PC-3 (cell line): ENCODE measurements at regions not wholly inside any gene's neighbourhood (a gene's known extent, or its start where the extent isn't known, plus 50 kb on each side); places are given as distances from the start of the nearest gene placed in this dataset.

Experiments
- ATAC-seq: fragments of 200-7000 bp; cut with Tn5 transposase; 2 replicates; pipeline ENCODE4 v1.9.1; 2020; ENCODE audit warnings: mild to moderate bottlenecking, moderate library complexity
- BruUV-seq: library from RNA; stranded (reverse); fragments of 400-500 nt; replicated peaks from 2 replicates; lab custom pipeline; 2021; lab: Mats Ljungman, UMichigan
- CTCF ChIA-PET: fragments of 300-600 bp; sonication (Branson Sonifier 250); formaldehyde crosslinking; loops from one replicate; lab custom pipeline; 2022; ENCODE audit warnings: antibody characterized with exemption; lab: Charles Lee
- POLR2A ChIA-PET: fragments of 300-600 bp; sonication (Branson Sonifier 250); formaldehyde crosslinking; loops from one replicate; lab custom pipeline; 2022; ENCODE audit warnings: antibody characterized with exemption; ENCODE audit not compliant: unreplicated experiment; lab: Charles Lee
- DNase-seq: peaks from one replicate; pipeline ENCODE4 v3.0.0-alpha.2; 2015
- H2AFZ ChIP-seq: fragments of 300-600 bp; sonication (generic); 2 replicates; pipeline ENCODE4 v1.6.0; 2016; ENCODE audit warnings: antibody characterized with exemption, low read length
- H3F3A ChIP-seq: fragments of 300-600 bp; sonication (generic); one replicate; pipeline ENCODE4 v1.6.0; 2017; ENCODE audit warnings: antibody characterized with exemption, low read length, control low read depth, mild to moderate bottlenecking; ENCODE audit not compliant: unreplicated experiment
- H3K27ac ChIP-seq: fragments of 300-600 bp; sonication (generic); 2 replicates; pipeline ENCODE4 v1.5.1; 2016; ENCODE audit warnings: mild to moderate bottlenecking, low read length
- H3K27me3 ChIP-seq: fragments of 300-600 bp; sonication (generic); 2 replicates; pipeline ENCODE4 v1.6.1; 2016; ENCODE audit warnings: low read length, mixed read lengths
- H3K36me3 ChIP-seq: fragments of 300-600 bp; sonication (generic); 2 replicates; pipeline ENCODE4 v1.6.1; 2016; ENCODE audit warnings: low read depth, mixed run types, low read length, mixed read lengths
- H3K4me1 ChIP-seq: fragments of 300-600 bp; sonication (generic); 2 replicates; pipeline ENCODE4 v1.5.1; 2016; ENCODE audit warnings: low read length; ENCODE audit not compliant: insufficient read depth
- H3K4me2 ChIP-seq: fragments of 300-600 bp; sonication (generic); 2 replicates; pipeline ENCODE4 v1.6.0; 2016; ENCODE audit warnings: low read length
- H3K4me3 ChIP-seq: fragments of 300-600 bp; sonication (generic); 2 replicates; pipeline ENCODE4 v1.5.1; 2016; ENCODE audit warnings: mild to moderate bottlenecking, low read length, mixed read lengths
- H3K79me2 ChIP-seq: fragments of 300-600 bp; sonication (generic); 2 replicates; pipeline ENCODE4 v1.6.1; 2017; ENCODE audit warnings: low read length, mixed read lengths
- H3K9ac ChIP-seq: fragments of 300-600 bp; sonication (generic); 2 replicates; pipeline ENCODE4 v1.6.0; 2016; ENCODE audit warnings: mild to moderate bottlenecking, low read length
- H3K9me2 ChIP-seq: fragments of 300-600 bp; sonication (generic); replicated peaks from 2 replicates; pipeline ENCODE4 v1.6.1; 2016; ENCODE audit warnings: mixed run types, low read length, mixed read lengths
- H3K9me3 ChIP-seq: fragments of 300-600 bp; sonication (generic); 2 replicates; pipeline ENCODE4 v1.6.1; 2016; ENCODE audit warnings: low read length, mixed read lengths
- H4K20me1 ChIP-seq: fragments of 300-600 bp; sonication (generic); 2 replicates; pipeline ENCODE4 v1.6.1; 2016; ENCODE audit warnings: low read length, mixed read lengths
- CTCF ChIP-seq: fragments of 300-600 bp; sonication (generic); conservative IDR thresholded peaks from 2 replicates; pipeline ENCODE4 v1.5.1; 2017; ENCODE audit warnings: antibody characterized with exemption, low read depth, mild to moderate bottlenecking, low read length
- EZH2 ChIP-seq: fragments of 300-600 bp; sonication (generic); IDR thresholded peaks from one replicate; pipeline ENCODE4 v1.6.1; 2017; ENCODE audit warnings: antibody characterized with exemption, mild to moderate bottlenecking, low read length; ENCODE audit not compliant: unreplicated experiment
- EZH2phosphoT487 ChIP-seq: fragments of 300-600 bp; sonication (generic); IDR thresholded peaks from 2 replicates; pipeline ENCODE4 v1.6.1; 2018; ENCODE audit warnings: mild to moderate bottlenecking, antibody characterized with exemption, low read length, borderline replicate concordance
- intact Hi-C: fragments of 100-400 bp; cut with micrococcal nuclease; formaldehyde crosslinking; loops from 2 replicates; pipeline ENCODE4 v1.9.0; 2023

- no peaks in the 10 kb centered on the region for H3F3A ChIP-seq
- H3K27ac ChIP-seq, result no peak overlapping the region
- POLR2A ChIA-PET, result interaction anchor here (0.5 kb wide), 1 partner anchor 12 kb away, joined by 5 read pairs; no protein-coding TSS in a partner anchor
- no peaks in the 10 kb centered on the region for H3K36me3 ChIP-seq
- H3K4me3 ChIP-seq, result no peak overlapping the region
- BruUV-seq, result no TSS peak
- no peak overlapping the region for H3K4me2 ChIP-seq
- H3K27me3 ChIP-seq, result no peaks in the 10 kb centered on the region
- H3K9me3 ChIP-seq, result no peaks in the 10 kb centered on the region
- H3K9ac ChIP-seq, result no peak overlapping the region
- DNase-seq (no peak), ATAC-seq (no peak)
- no peak overlapping the region for H2AFZ ChIP-seq
- H3K4me1 ChIP-seq, result peaks cover 8% of the 10 kb centered on the region; the same call in 1 of the 2 replicates
- no peaks in the 10 kb centered on the region for H3K79me2 ChIP-seq
- H3K9me2 ChIP-seq, result no peaks in the 10 kb centered on the region
- H4K20me1 ChIP-seq, result no peaks in the 10 kb centered on the region
- intact Hi-C loops, result no loop called here
- TF ChIP-seq EZH2phosphoT487 (no peak), CTCF (no peak), EZH2 (no peak)
- CTCF ChIA-PET, result no interaction called here
Measured at GRCh38 chr10:121168545-121169216, 317.5 kb downstream of the WDR11 start.

DNA sequence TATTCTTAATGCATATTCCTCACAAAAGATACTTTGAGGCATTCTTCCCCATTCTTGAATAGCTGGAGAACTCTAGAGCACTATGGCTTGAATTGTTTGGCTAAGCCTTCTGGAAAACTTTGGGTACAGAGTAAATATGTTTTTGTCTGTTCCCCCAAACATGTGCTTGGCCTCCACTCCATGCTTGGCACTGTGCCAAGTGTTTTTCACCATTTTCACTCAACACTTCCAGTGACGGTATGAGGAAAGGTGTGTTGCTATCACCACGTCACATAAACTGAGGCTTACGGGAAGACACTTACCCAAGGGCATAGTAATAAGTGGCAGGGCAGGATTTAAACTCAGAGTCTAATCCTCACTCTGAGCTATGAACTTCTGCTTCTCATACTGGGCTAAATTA is 318.2 kb downstream of the WDR11 start:
- H3K79me2 ChIP-seq, result no peaks in the 10 kb centered on the region
- no peaks in the 10 kb centered on the region for H3K36me3 ChIP-seq
- H3K4me3 ChIP-seq, result no peak overlapping the region
- BruUV-seq, result no TSS peak
- no peak overlapping the region for H3K27ac ChIP-seq
- no peaks in the 10 kb centered on the region for H3F3A ChIP-seq
- intact Hi-C loops, result no loop called here
- CTCF ChIA-PET, result no interaction called here
- TF ChIP-seq CTCF, result no peak
- no peak for TF ChIP-seq EZH2
- no peak for TF ChIP-seq EZH2phosphoT487
- peaks cover 8% of the 10 kb centered on the region; the same call in 1 of the 2 replicates for H3K4me1 ChIP-seq
- no peak for DNase-seq
- no peak overlapping the region for H3K9ac ChIP-seq
- no peaks in the 10 kb centered on the region for H4K20me1 ChIP-seq
- H3K4me2 ChIP-seq, result no peak overlapping the region
- H3K9me3 ChIP-seq, result no peaks in the 10 kb centered on the region
- H3K9me2 ChIP-seq, result no peaks in the 10 kb centered on the region
- POLR2A ChIA-PET, result no interaction called here
- no peaks in the 10 kb centered on the region for H3K27me3 ChIP-seq
- no peak for ATAC-seq
- no peak overlapping the region for H2AFZ ChIP-seq

DNA sequence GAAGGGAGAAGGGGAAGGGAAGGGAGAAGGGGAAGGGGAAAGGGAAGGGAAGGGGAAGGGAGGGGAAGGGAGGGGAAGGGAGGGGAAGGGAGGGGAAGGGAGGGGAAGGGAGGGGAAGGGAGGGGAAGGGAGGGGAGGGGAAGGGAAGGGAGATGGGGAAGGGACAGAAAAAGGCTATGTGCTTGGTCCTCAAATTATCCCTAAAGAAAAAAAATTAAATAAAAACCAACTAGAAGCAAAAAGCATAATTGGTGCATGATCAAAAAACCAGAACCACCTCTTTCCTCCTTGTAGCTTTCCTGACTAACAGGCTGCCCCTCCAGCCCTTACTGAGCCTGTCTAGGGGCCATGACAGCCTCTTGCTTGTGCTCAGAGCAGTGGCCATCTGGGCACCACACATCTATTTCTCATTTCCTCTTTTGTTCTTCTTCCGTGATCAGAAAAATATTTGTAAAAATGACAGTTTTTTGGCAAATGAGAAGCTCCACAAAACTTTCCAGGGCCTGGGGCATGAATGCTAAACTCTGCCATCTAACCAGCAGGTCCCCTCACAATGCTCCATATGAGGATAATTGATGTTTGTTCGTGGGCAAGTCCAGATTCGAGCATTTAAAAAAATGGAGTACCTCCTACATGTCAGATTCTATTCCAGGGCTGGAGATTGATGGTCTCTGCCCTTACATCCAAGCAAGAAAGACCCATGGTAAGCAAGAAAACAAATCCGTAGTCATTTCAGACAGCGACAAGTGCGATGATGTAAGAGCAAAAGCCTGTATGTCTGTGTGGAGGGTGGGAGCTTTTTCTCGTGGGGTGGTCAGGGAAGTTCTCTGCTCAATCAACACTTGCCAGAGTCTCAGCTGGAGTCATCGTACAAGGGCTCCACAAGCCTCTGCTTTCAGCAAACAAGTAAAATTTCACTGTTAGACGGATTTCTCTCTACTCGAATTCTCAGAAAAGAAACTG is 320.9 kb downstream of the WDR11 start:
- H3K36me3 ChIP-seq, result no peaks in the 10 kb centered on the region
- H3K9me3 ChIP-seq, result no peaks in the 10 kb centered on the region
- H4K20me1 ChIP-seq, result no peaks in the 10 kb centered on the region
- H3K27me3 ChIP-seq, result no peaks in the 10 kb centered on the region
- TF ChIP-seq EZH2phosphoT487 (no peak), EZH2 (no peak), CTCF (no peak)
- POLR2A ChIA-PET, result no interaction called here
- DNase-seq (no peak), ATAC-seq (no peak)
- no peak overlapping the region for H3K4me2 ChIP-seq
- H2AFZ ChIP-seq, result no peak overlapping the region
- BruUV-seq, result no TSS peak
- intact Hi-C loops, result no loop called here
- H3K9me2 ChIP-seq, result no peaks in the 10 kb centered on the region
- H3K4me3 ChIP-seq, result no peak overlapping the region
- H3K4me1 ChIP-seq, result no peaks in the 10 kb centered on the region
- H3K27ac ChIP-seq, result no peak overlapping the region
- CTCF ChIA-PET, result no interaction called here
- no peaks in the 10 kb centered on the region for H3K79me2 ChIP-seq
- H3F3A ChIP-seq, result no peaks in the 10 kb centered on the region
- H3K9ac ChIP-seq, result no peak overlapping the region
